Naive thymus-derived CD4-positive, alpha-beta T cell (primary cell): ENCODE measurements at regions not wholly inside any gene's neighbourhood (a gene's known extent, or its start where the extent isn't known, plus 50 kb on each side); places are given as distances from the start of the nearest gene placed in this dataset.

Experiments
- ATAC-seq: fragments of 150-1000 bp; cut with Tn5 transposase; 2 replicates; pipeline ENCODE4 v1.10.0; 2021; ENCODE audit warnings: mild to moderate bottlenecking, moderate library complexity
- CTCF ChIA-PET: fragments of 350-600 bp; sonication (Branson Sonifier 250); formaldehyde crosslinking; loops from one replicate; lab custom pipeline; 2021; ENCODE audit warnings: antibody characterized with exemption; lab: Charles Lee
- POLR2A ChIA-PET: fragments of 350-600 bp; sonication (Branson Sonifier 250); formaldehyde crosslinking; loops from one replicate; lab custom pipeline; 2021; ENCODE audit warnings: antibody characterized with exemption, inconsistent platforms; lab: Charles Lee
- DNase-seq, 9 donors: peaks; one replicate each; pipeline versions ENCODE4 v3.0.0 to v3.0.0-alpha.2; 2020 to 2022; ENCODE audit warnings: mixed read lengths in 1 of 9
- H3K27ac ChIP-seq: one replicate; pipeline ENCODE4 v1.7.0; 2013; ENCODE audit warnings: mild to moderate bottlenecking, low read depth, low read length, moderate library complexity
- H3K27me3 ChIP-seq, 2 donors: one replicate each; pipeline ENCODE4 v1.7.0; 2013; ENCODE audit warnings: low read length in 2 of 2, mild to moderate bottlenecking in 2 of 2, moderate library complexity in 2 of 2; ENCODE audit not compliant: control insufficient read depth in 2 of 2, insufficient read depth in 2 of 2
- H3K36me3 ChIP-seq, 3 experiments: 1 replicate in 2 of 3; 2 replicates in 1 of 3; pipeline ENCODE4 v1.7.0; 2013; ENCODE audit warnings: low read length in 3 of 3, mild to moderate bottlenecking in 3 of 3, moderate library complexity in 1 of 3; ENCODE audit not compliant: insufficient read depth in 3 of 3, control insufficient read depth in 2 of 3
- H3K4me1 ChIP-seq, 2 donors: one replicate each; pipeline ENCODE4 v1.7.0; 2013; ENCODE audit warnings: low read length in 2 of 2, mild to moderate bottlenecking in 2 of 2, moderate library complexity in 1 of 2; ENCODE audit not compliant: control insufficient read depth in 2 of 2, insufficient read depth in 2 of 2
- H3K4me3 ChIP-seq: 2 replicates; pipeline ENCODE4 v1.7.0; 2013; ENCODE audit warnings: mild to moderate bottlenecking, low read length
- H3K9me3 ChIP-seq, 3 experiments: 1 replicate in 2 of 3; 2 replicates in 1 of 3; pipeline ENCODE4 v1.7.0; 2013; ENCODE audit warnings: low read length in 3 of 3; ENCODE audit not compliant: control insufficient read depth in 2 of 3
- H3K27ac Mint-ChIP-seq, 9 donors: one replicate each; pipeline ENCODE4 v1.8.0; 2020 to 2022; ENCODE audit warnings: mixed read lengths in 9 of 9, mild to moderate bottlenecking in 8 of 9, moderate library complexity in 5 of 9, inconsistent platforms in 2 of 9
- H3K27me3 Mint-ChIP-seq, 5 donors: one replicate each; pipeline ENCODE4 v1.8.0; 2021 to 2022; ENCODE audit warnings: mixed read lengths in 5 of 5, mild to moderate bottlenecking in 1 of 5
- H3K36me3 Mint-ChIP-seq, 5 donors: one replicate each; pipeline ENCODE4 v1.8.0; 2020 to 2022; ENCODE audit warnings: mixed read lengths in 5 of 5, mild to moderate bottlenecking in 3 of 5, inconsistent platforms in 1 of 5
- H3K4me1 Mint-ChIP-seq, 7 donors: one replicate each; pipeline ENCODE4 v1.8.0; 2020 to 2022; ENCODE audit warnings: mixed read lengths in 7 of 7, mild to moderate bottlenecking in 3 of 7, inconsistent platforms in 1 of 7
- H3K4me3 Mint-ChIP-seq, 10 donors: one replicate each; pipeline ENCODE4 v1.8.0; 2020 to 2022; ENCODE audit warnings: mild to moderate bottlenecking in 10 of 10, mixed read lengths in 10 of 10, moderate library complexity in 6 of 10, inconsistent platforms in 2 of 10
- H3K9me3 Mint-ChIP-seq, 11 donors: one replicate each; pipeline ENCODE4 v1.8.0; 2020 to 2022; ENCODE audit warnings: mixed read lengths in 11 of 11, mild to moderate bottlenecking in 4 of 11, inconsistent platforms in 1 of 11, moderate library complexity in 1 of 11
- intact Hi-C, 2 donors: fragments of 100-400 bp; cut with micrococcal nuclease; formaldehyde crosslinking; loops; one replicate each; pipeline ENCODE4 v1.15.1; 2023

- ChIA-PET POLR2A (no interaction called here), CTCF (no interaction called here)
- Mint-ChIP-seq H3K27ac (no peak overlapping the region), H3K36me3 (no peaks in the 10 kb centered on the region), H3K4me1 (no peaks in the 10 kb centered on the region), H3K4me3 (no peak overlapping the region), H3K27me3 (peaks cover 0 to 15% (median 0%) of the 10 kb centered on the region in 5 donors), H3K9me3 (no peaks in the 10 kb centered on the region)
- H3K27ac ChIP-seq = no peak overlapping the region
- H3K9me3 ChIP-seq = no peaks in the 10 kb centered on the region
- no peak overlapping the region for H3K4me3 ChIP-seq
- no peaks in the 10 kb centered on the region for H3K4me1 ChIP-seq
- intact Hi-C loops = no loop called here
- no peaks in the 10 kb centered on the region for H3K36me3 ChIP-seq
- no peaks in the 10 kb centered on the region for H3K27me3 ChIP-seq
- ATAC-seq (no peak), DNase-seq (no peak)
These were observed 62.3 kb upstream of the SPAG16 start for GRCh38 chr2:213221957-213222356.

GRCh38 chr2:213224366-213224765 lies 59.9 kb upstream of the SPAG16 start:
- Histone ChIP-seq H3K9me3 (no peaks in the 10 kb centered on the region), H3K4me3 (no peak overlapping the region), H3K27me3 (no peaks in the 10 kb centered on the region), H3K27ac (no peak overlapping the region), H3K4me1 (no peaks in the 10 kb centered on the region), H3K36me3 (no peaks in the 10 kb centered on the region)
- no peaks in the 10 kb centered on the region for H3K4me1 Mint-ChIP-seq
- H3K4me3 Mint-ChIP-seq = no peak overlapping the region
- no peaks in the 10 kb centered on the region for H3K9me3 Mint-ChIP-seq
- ChIA-PET CTCF (no interaction called here), POLR2A (no interaction called here)
- intact Hi-C loops = no loop called here
- H3K36me3 Mint-ChIP-seq = no peaks in the 10 kb centered on the region
- ATAC-seq = no peak
- peaks cover 0 to 11% (median 0%) of the 10 kb centered on the region in 5 donors for H3K27me3 Mint-ChIP-seq
- H3K27ac Mint-ChIP-seq = no peak overlapping the region
- DNase-seq = no peak

GRCh38 chr2:213225866-213226265 lies 58.4 kb upstream of the SPAG16 start:
- ATAC-seq (no peak), DNase-seq (no peak)
- H3K27me3 ChIP-seq = no peaks in the 10 kb centered on the region
- H3K4me1 Mint-ChIP-seq = no peaks in the 10 kb centered on the region
- H3K27ac ChIP-seq = no peak overlapping the region
- POLR2A ChIA-PET = no interaction called here
- no peaks in the 10 kb centered on the region for H3K9me3 ChIP-seq
- H3K27me3 Mint-ChIP-seq = peaks cover 0 to 11% (median 0%) of the 10 kb centered on the region in 5 donors
- CTCF ChIA-PET = no interaction called here
- H3K36me3 Mint-ChIP-seq = no peaks in the 10 kb centered on the region
- no peak overlapping the region for H3K27ac Mint-ChIP-seq
- intact Hi-C loops = no loop called here
- no peak overlapping the region for H3K4me3 Mint-ChIP-seq
- H3K4me1 ChIP-seq = no peaks in the 10 kb centered on the region
- no peak overlapping the region for H3K4me3 ChIP-seq
- no peaks in the 10 kb centered on the region for H3K36me3 ChIP-seq
- H3K9me3 Mint-ChIP-seq = peaks cover 0 to 2% (median 0%) of the 10 kb centered on the region in 11 donors

- peaks cover 0 to 6% (median 0%) of the 10 kb centered on the region in 5 donors for H3K27me3 Mint-ChIP-seq
These were observed 56.8 kb upstream of the SPAG16 start for GRCh38 chr2:213227458-213227857.

GRCh38 chr2:213228638-213229037 lies 55.6 kb upstream of the SPAG16 start:
- Mint-ChIP-seq H3K36me3 (no peaks in the 10 kb centered on the region), H3K27ac (no peak overlapping the region), H3K9me3 (peaks cover 0 to 2% (median 0%) of the 10 kb centered on the region in 11 donors), H3K27me3 (peaks cover 0 to 13% (median 3%) of the 10 kb centered on the region in 5 donors), H3K4me3 (no peak overlapping the region), H3K4me1 (peaks cover 0 to 11% (median 10%) of the 10 kb centered on the region in 7 donors)
- ChIA-PET POLR2A (no interaction called here), CTCF (no interaction called here)
- no peaks in the 10 kb centered on the region for H3K36me3 ChIP-seq
- no peak for DNase-seq
- no peak for ATAC-seq
- no peak overlapping the region for H3K27ac ChIP-seq
- no peak overlapping the region for H3K4me3 ChIP-seq
- H3K9me3 ChIP-seq = no peaks in the 10 kb centered on the region
- intact Hi-C loops = no loop called here
- no peaks in the 10 kb centered on the region for H3K27me3 ChIP-seq
- H3K4me1 ChIP-seq = no peaks in the 10 kb centered on the region

More at GRCh38 chr2:213227458-213227857, 56.8 kb upstream of the SPAG16 start:
- H3K27me3 ChIP-seq = no peaks in the 10 kb centered on the region
- H3K36me3 ChIP-seq = no peaks in the 10 kb centered on the region
- POLR2A ChIA-PET = no interaction called here
- H3K9me3 ChIP-seq = no peaks in the 10 kb centered on the region
- DNase-seq = no peak
- Mint-ChIP-seq H3K4me1 (no peaks in the 10 kb centered on the region), H3K36me3 (no peaks in the 10 kb centered on the region), H3K4me3 (no peak overlapping the region), H3K9me3 (peaks cover 0 to 2% (median 0%) of the 10 kb centered on the region in 11 donors), H3K27ac (no peak overlapping the region)
- no peak overlapping the region for H3K27ac ChIP-seq
- ATAC-seq = no peak
- H3K4me3 ChIP-seq = no peak overlapping the region
- intact Hi-C loops = no loop called here
- CTCF ChIA-PET = no interaction called here
- no peaks in the 10 kb centered on the region for H3K4me1 ChIP-seq

GRCh38 chr2:213229814-213230213 lies 54.5 kb upstream of the SPAG16 start:
- DNase-seq (no peak), ATAC-seq (no peak)
- H3K27me3 Mint-ChIP-seq = peaks cover 5 to 7% (median 5%) of the 10 kb centered on the region in 5 donors
- H3K36me3 Mint-ChIP-seq = no peaks in the 10 kb centered on the region
- H3K4me1 Mint-ChIP-seq = peaks cover 0 to 20% (median 15%) of the 10 kb centered on the region in 7 donors
- intact Hi-C loops = no loop called here
- H3K4me3 Mint-ChIP-seq = no peak overlapping the region
- H3K27ac ChIP-seq = no peak overlapping the region
- CTCF ChIA-PET = no interaction called here
- POLR2A ChIA-PET = no interaction called here
- H3K36me3 ChIP-seq = no peaks in the 10 kb centered on the region
- H3K27me3 ChIP-seq = no peaks in the 10 kb centered on the region
- no peaks in the 10 kb centered on the region for H3K9me3 ChIP-seq
- H3K4me3 ChIP-seq = no peak overlapping the region
- no peak overlapping the region for H3K27ac Mint-ChIP-seq
- H3K9me3 Mint-ChIP-seq = peaks cover 0 to 2% (median 0%) of the 10 kb centered on the region in 11 donors
- H3K4me1 ChIP-seq = no peaks in the 10 kb centered on the region

GRCh38 chr2:213231966-213232365 lies 52.3 kb upstream of the SPAG16 start:
- Histone ChIP-seq H3K4me1 (no peaks in the 10 kb centered on the region), H3K4me3 (no peak overlapping the region), H3K27ac (no peak overlapping the region), H3K36me3 (no peaks in the 10 kb centered on the region), H3K9me3 (no peaks in the 10 kb centered on the region), H3K27me3 (no peaks in the 10 kb centered on the region)
- CTCF ChIA-PET = no interaction called here
- Mint-ChIP-seq H3K36me3 (no peaks in the 10 kb centered on the region), H3K9me3 (peaks cover 0 to 2% (median 0%) of the 10 kb centered on the region in 11 donors), H3K27me3 (peaks cover 7 to 19% (median 10%) of the 10 kb centered on the region in 5 donors), H3K4me3 (no peak overlapping the region), H3K27ac (no peak overlapping the region), H3K4me1 (peaks cover 0 to 23% (median 15%) of the 10 kb centered on the region in 7 donors)
- DNase-seq (no peak), ATAC-seq (no peak)
- intact Hi-C loops = no loop called here
- POLR2A ChIA-PET = no interaction called here
